Mucosa of stomach (tissue), 1 donor: ENCODE measurements at regions not wholly inside any gene's neighbourhood (a gene's known extent, or its start where the extent isn't known, plus 50 kb on each side); places are given as distances from the start of the nearest gene placed in this dataset.
"Not testable (repeated sequence)": the region's sequence is repeated elsewhere in the genome, so short reads cannot be mapped to it uniquely, and the experiment has no call there.

ENCODE experiments used
- H3K27me3 ChIP-seq: one replicate; pipeline ENCODE4 v1.7.0; 2013; ENCODE audit warnings: mild to moderate bottlenecking, low read length; ENCODE audit not compliant: control insufficient read depth, insufficient read depth
- H3K36me3 ChIP-seq: one replicate; pipeline ENCODE4 v1.7.0; 2013; ENCODE audit warnings: low read length; ENCODE audit not compliant: control insufficient read depth, insufficient read depth
- H3K4me1 ChIP-seq: one replicate; pipeline ENCODE4 v1.7.0; 2013; ENCODE audit warnings: mild to moderate bottlenecking, low read length; ENCODE audit not compliant: control insufficient read depth, insufficient read depth
- H3K4me3 ChIP-seq: one replicate; pipeline ENCODE4 v1.7.0; 2013; ENCODE audit warnings: low read length
- H3K9ac ChIP-seq: one replicate; pipeline ENCODE4 v1.7.0; 2013; ENCODE audit warnings: mild to moderate bottlenecking, low read length, moderate library complexity
- H3K9me3 ChIP-seq: one replicate; pipeline ENCODE4 v1.7.0; 2013; ENCODE audit warnings: mild to moderate bottlenecking, low read length, moderate library complexity; ENCODE audit not compliant: control insufficient read depth
- donor health status: Pancreatic carcinoma.

DNA sequence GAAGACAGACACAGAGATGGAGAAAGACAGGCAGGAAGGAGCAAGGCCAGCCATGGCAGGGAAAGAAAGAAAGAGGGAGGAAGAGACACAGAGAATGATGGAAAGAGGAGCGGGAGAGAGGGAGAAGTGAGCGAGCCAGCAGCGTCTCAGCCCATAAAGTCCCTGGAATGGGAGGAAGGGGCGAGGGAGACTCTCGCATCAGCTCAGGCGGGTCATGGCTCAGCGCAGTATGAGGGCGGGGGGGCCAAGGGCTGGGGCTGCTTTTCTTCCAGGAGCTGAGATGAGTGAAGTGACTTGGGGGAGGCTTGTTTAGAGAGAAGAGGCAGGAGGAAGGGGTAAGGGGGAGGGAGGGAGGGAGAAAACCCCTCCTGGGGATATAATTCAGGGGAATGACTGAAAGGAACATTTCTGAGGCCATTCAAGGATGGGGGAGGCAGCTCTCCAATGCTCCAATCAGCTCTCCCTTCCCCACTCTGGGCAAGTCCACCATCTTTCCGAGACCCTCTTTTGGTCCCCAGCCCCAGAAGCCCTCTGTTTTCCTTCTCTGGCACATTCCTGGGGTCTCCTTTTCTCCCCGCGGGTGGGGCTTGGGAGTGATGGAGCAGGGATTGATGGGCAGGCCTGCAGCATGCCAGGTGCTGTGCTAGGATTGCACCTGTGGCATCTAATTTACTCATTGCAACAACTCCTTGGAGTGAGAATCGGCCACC, 87.9 kb downstream of the HIF1AN start:
- Histone ChIP-seq H3K9ac (no peak overlapping the region), H3K4me1 (no peaks in the 10 kb centered on the region), H3K36me3 (no peaks in the 10 kb centered on the region), H3K9me3 (no peaks in the 10 kb centered on the region), H3K4me3 (no peak overlapping the region), H3K27me3 (peaks cover 50% of the 10 kb centered on the region)

- Histone ChIP-seq H3K27me3 (peaks cover 51% of the 10 kb centered on the region), H3K9me3 (no peaks in the 10 kb centered on the region)
Observed at GRCh38 chr10:100624298-100624697, 88.6 kb downstream of the HIF1AN start.

DNA sequence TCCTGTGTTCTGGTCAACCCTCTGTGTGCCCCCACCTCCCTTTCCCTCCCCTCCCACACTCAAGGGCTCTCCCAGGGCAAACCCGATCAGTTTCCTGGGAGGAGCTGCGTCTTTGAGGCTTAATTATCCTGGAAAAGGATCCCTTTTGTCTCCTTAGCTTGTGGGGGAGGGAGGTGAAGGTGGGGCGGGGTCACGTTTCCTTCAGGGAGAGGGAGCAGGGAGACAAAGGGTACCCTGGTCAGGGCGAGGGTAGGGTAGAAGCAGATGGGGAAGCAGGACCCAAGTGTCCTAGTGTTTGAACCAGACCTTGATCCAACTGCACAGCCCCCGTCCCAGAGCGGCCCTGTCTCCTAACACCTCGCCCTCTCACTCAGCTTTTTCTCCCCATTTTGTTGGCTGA, 90.1 kb downstream of the HIF1AN start:
- Histone ChIP-seq H3K36me3 (no peaks in the 10 kb centered on the region), H3K4me3 (no peak overlapping the region), H3K4me1 (no peaks in the 10 kb centered on the region), H3K9ac (no peak overlapping the region), H3K9me3 (no peaks in the 10 kb centered on the region), H3K27me3 (peaks cover 49% of the 10 kb centered on the region)

More at GRCh38 chr10:100624298-100624697, 88.6 kb downstream of the HIF1AN start:
- Histone ChIP-seq H3K9ac (no peak overlapping the region), H3K4me1 (no peaks in the 10 kb centered on the region), H3K36me3 (no peaks in the 10 kb centered on the region), H3K4me3 (no peak overlapping the region)

- Histone ChIP-seq H3K4me3 (no peak overlapping the region), H3K36me3 (no peaks in the 10 kb centered on the region), H3K9ac (no peak overlapping the region), H3K9me3 (no peaks in the 10 kb centered on the region), H3K4me1 (no peaks in the 10 kb centered on the region), H3K27me3 (peaks cover 37% of the 10 kb centered on the region)
Observed at GRCh38 chr10:100628061-100628460, 92.3 kb downstream of the HIF1AN start.

- Histone ChIP-seq H3K9me3 (no peaks in the 10 kb centered on the region), H3K36me3 (no peaks in the 10 kb centered on the region), H3K4me3 (no peak overlapping the region), H3K4me1 (no peaks in the 10 kb centered on the region), H3K27me3 (peaks cover 17% of the 10 kb centered on the region), H3K9ac (no peak overlapping the region)
Observed at GRCh38 chr10:100631192-100631591, 95.4 kb downstream of the HIF1AN start.

DNA sequence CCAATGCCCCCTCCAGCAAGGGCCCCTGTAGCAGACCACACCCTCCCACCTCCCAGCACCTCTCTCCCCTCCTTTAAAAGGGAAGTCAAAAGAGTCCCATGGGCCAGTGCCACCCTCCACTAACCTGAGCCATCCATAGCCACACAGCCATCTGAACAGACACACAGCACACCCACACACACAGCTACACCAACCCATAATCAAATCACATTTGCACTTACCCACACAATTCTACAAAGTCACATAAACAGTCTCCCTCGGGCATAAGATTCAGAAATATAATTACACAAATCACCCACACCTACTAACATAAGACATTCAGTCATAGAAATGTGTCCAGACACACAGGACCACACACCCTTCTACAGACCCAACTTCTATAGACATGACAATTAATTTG, 96.3 kb downstream of the HIF1AN start:
- peaks cover 18% of the 10 kb centered on the region for H3K27me3 ChIP-seq

GRCh38 chr10:100634034-100634433, 98.3 kb downstream of the HIF1AN start:
- Histone ChIP-seq H3K27me3 (peaks cover 30% of the 10 kb centered on the region), H3K4me3 (no peak overlapping the region), H3K9ac (no peak overlapping the region), H3K9me3 (no peaks in the 10 kb centered on the region), H3K36me3 (no peaks in the 10 kb centered on the region), H3K4me1 (no peaks in the 10 kb centered on the region)

More for the DNA sequence above, 96.3 kb downstream of the HIF1AN start:
- no peaks in the 10 kb centered on the region for H3K36me3 ChIP-seq
- no peak overlapping the region for H3K9ac ChIP-seq
- no peaks in the 10 kb centered on the region for H3K4me1 ChIP-seq
- no peak overlapping the region for H3K4me3 ChIP-seq
- H3K9me3 ChIP-seq = no peaks in the 10 kb centered on the region

GRCh38 chr10:100636848-100637553, 101.3 kb downstream of the HIF1AN start:
- Histone ChIP-seq H3K4me3 (no peak overlapping the region), H3K27me3 (peaks cover 38% of the 10 kb centered on the region), H3K9me3 (no peaks in the 10 kb centered on the region), H3K9ac (no peak overlapping the region), H3K4me1 (no peaks in the 10 kb centered on the region), H3K36me3 (no peaks in the 10 kb centered on the region)

- no peaks in the 10 kb centered on the region for H3K36me3 ChIP-seq
- H3K9me3 ChIP-seq = no peaks in the 10 kb centered on the region
- peaks cover 43% of the 10 kb centered on the region for H3K27me3 ChIP-seq
- H3K4me3 ChIP-seq = no peak overlapping the region
- no peak overlapping the region for H3K9ac ChIP-seq
- no peaks in the 10 kb centered on the region for H3K4me1 ChIP-seq
Observed at GRCh38 chr10:100637785-100638184, 102.0 kb downstream of the HIF1AN start.

GRCh38 chr10:100638969-100639368, 103.2 kb downstream of the HIF1AN start:
- not testable (repeated sequence) for H3K4me3 ChIP-seq

GRCh38 chr10:100642295-100642994, 102.9 kb upstream of the PAX2 start:
- no peaks in the 10 kb centered on the region for H3K36me3 ChIP-seq
- H3K4me1 ChIP-seq = no peaks in the 10 kb centered on the region
- peaks cover 58% of the 10 kb centered on the region for H3K27me3 ChIP-seq
- H3K9ac ChIP-seq = no peak overlapping the region
- H3K4me3 ChIP-seq = no peak overlapping the region
- H3K9me3 ChIP-seq = no peaks in the 10 kb centered on the region

More at GRCh38 chr10:100638969-100639368, 103.2 kb downstream of the HIF1AN start:
- H3K4me1 ChIP-seq, H3K36me3 ChIP-seq, H3K9ac ChIP-seq, H3K9me3 ChIP-seq: not testable (repeated sequence)
- peaks cover 43% of the 10 kb centered on the region for H3K27me3 ChIP-seq

GRCh38 chr10:100645091-100645490, 100.3 kb upstream of the PAX2 start:
- Histone ChIP-seq H3K9ac (no peak overlapping the region), H3K4me3 (no peak overlapping the region), H3K9me3 (no peaks in the 10 kb centered on the region), H3K36me3 (no peaks in the 10 kb centered on the region), H3K27me3 (peaks cover 37% of the 10 kb centered on the region), H3K4me1 (no peaks in the 10 kb centered on the region)
